ENCODE measurements at regions not wholly inside any gene's neighbourhood (a gene's known extent, or its start where the extent isn't known, plus 50 kb on each side); places are given as distances from the start of the nearest gene placed in this dataset.

GRCh38 chr7:156125841-156126730, 313.8 kb upstream of the SHH start:
- no peak for DNase-seq (ENCODE audit: low spot score)

GRCh38 chr7:156124356-156124755, 312.1 kb upstream of the SHH start:
- DNase-seq (ENCODE audit: low spot score) = no peak

- DNase-seq (ENCODE audit: low spot score) = no peak
These were observed 311.1 kb upstream of the SHH start for GRCh38 chr7:156123362-156123761.

- DNase-seq (ENCODE audit: low spot score) = no peak
These were observed 310.6 kb upstream of the SHH start for GRCh38 chr7:156122752-156123354.

GRCh38 chr7:156121956-156122355, 309.7 kb upstream of the SHH start:
- no peak for DNase-seq (ENCODE audit: low spot score)

- DNase-seq (ENCODE audit: low spot score) = no peak
These were observed 309.2 kb upstream of the SHH start for GRCh38 chr7:156121434-156121833.

GRCh38 chr7:156120552-156120951, 308.3 kb upstream of the SHH start:
- DNase-seq (ENCODE audit: low spot score) = no peak

- no peak for DNase-seq (ENCODE audit: low spot score)
These were observed 307.5 kb upstream of the SHH start for GRCh38 chr7:156119771-156120170.

GRCh38 chr7:156118248-156118645, 306.0 kb upstream of the SHH start:
- no peak for DNase-seq (ENCODE audit: low spot score)

GRCh38 chr7:156117542-156118247, 305.4 kb upstream of the SHH start:
- no peak for DNase-seq (ENCODE audit: low spot score)

- no peak for DNase-seq (ENCODE audit: low spot score)
These were observed 304.4 kb upstream of the SHH start for GRCh38 chr7:156116514-156117215.

- no peak for DNase-seq (ENCODE audit: low spot score)
These were observed 303.3 kb upstream of the SHH start for GRCh38 chr7:156115582-156115981.

GRCh38 chr7:156113731-156114130, 301.5 kb upstream of the SHH start:
- DNase-seq (ENCODE audit: low spot score) = no peak

- DNase-seq (ENCODE audit: low spot score) = no peak
These were observed 297.7 kb upstream of the SHH start for GRCh38 chr7:156109988-156110387.

- DNase-seq (ENCODE audit: low spot score) = no peak
These were observed 296.8 kb upstream of the SHH start for GRCh38 chr7:156109076-156109475.

GRCh38 chr7:156107957-156108356, 295.7 kb upstream of the SHH start:
- DNase-seq (ENCODE audit: low spot score) = no peak

GRCh38 chr7:156106107-156106426, 293.8 kb upstream of the SHH start:
- DNase-seq (ENCODE audit: low spot score) = no peak

GRCh38 chr7:156105337-156106106, 293.3 kb upstream of the SHH start:
- no peak for DNase-seq (ENCODE audit: low spot score)

- no peak for DNase-seq (ENCODE audit: low spot score)
These were observed 292.5 kb upstream of the SHH start for GRCh38 chr7:156104501-156105336.

GRCh38 chr7:156102267-156102666, 290.0 kb upstream of the SHH start:
- no peak for DNase-seq (ENCODE audit: low spot score)

- DNase-seq (ENCODE audit: low spot score) = no peak
These were observed 289.1 kb upstream of the SHH start for GRCh38 chr7:156101355-156101754.

Measured in germinal center (tissue), 1 donor.